SU-DHL-6 (cell line): ENCODE measurements at regions not wholly inside any gene's neighbourhood (a gene's known extent, or its start where the extent isn't known, plus 50 kb on each side); places are given as distances from the start of the nearest gene placed in this dataset.

Experiments used
- H2AFZ ChIP-seq: fragments of 200-600 bp; sonication (generic); 2 replicates; pipeline ENCODE4 v1.6.1; 2014; ENCODE audit warnings: low read depth, mild to moderate bottlenecking, moderate library complexity, mixed read lengths, antibody characterized with exemption, low read length; ENCODE audit not compliant: severe bottlenecking
- H3F3A ChIP-seq: fragments of 200-600 bp; shearing (Covaris generic); 2 replicates; pipeline ENCODE4 v1.6.0; 2016; ENCODE audit warnings: antibody characterized with exemption, mild to moderate bottlenecking; ENCODE audit not compliant: insufficient read depth
- H3K27ac ChIP-seq: fragments of 200-600 bp; sonication (generic); 2 replicates; pipeline ENCODE4 v1.5.1; 2016; ENCODE audit warnings: low read depth, mild to moderate bottlenecking, low read length, moderate library complexity, mixed read lengths
- H3K27me3 ChIP-seq: fragments of 200-600 bp; sonication (generic), shearing (Covaris generic); 2 replicates; pipeline ENCODE4 v1.6.0; 2014; ENCODE audit warnings: mild to moderate bottlenecking, low read length
- H3K36me3 ChIP-seq: fragments of 200-600 bp; sonication (generic); 2 replicates; pipeline ENCODE4 v1.6.1; 2014; ENCODE audit warnings: mild to moderate bottlenecking, low read length, mixed read lengths
- H3K4me2 ChIP-seq: fragments of 300-600, 200-600 bp; shearing (Covaris generic), sonication (generic); 2 replicates; pipeline ENCODE4 v1.6.0; 2014; ENCODE audit warnings: low read length, low read depth, mild to moderate bottlenecking; ENCODE audit not compliant: poor library complexity, severe bottlenecking
- H3K4me3 ChIP-seq: fragments of 200-600 bp; sonication (generic); 2 replicates; pipeline ENCODE4 v1.5.1; 2014; ENCODE audit warnings: antibody characterized with exemption, low read length, mild to moderate bottlenecking, mixed read lengths; ENCODE audit not compliant: insufficient read depth, poor library complexity, severe bottlenecking
- H3K79me2 ChIP-seq: fragments of 200-600 bp; sonication (generic); 2 replicates; pipeline ENCODE4 v1.6.1; 2014; ENCODE audit warnings: mild to moderate bottlenecking, low read length, moderate library complexity; ENCODE audit not compliant: insufficient read depth
- H3K9ac ChIP-seq: fragments of 200-600 bp; sonication (generic); 2 replicates; pipeline ENCODE4 v1.7.0; 2014; ENCODE audit warnings: mild to moderate bottlenecking, low read length
- H3K9me2 ChIP-seq: fragments of 200-600 bp; sonication (generic); replicated peaks from 2 replicates; pipeline ENCODE4 v1.6.1; 2014; ENCODE audit warnings: low read length; ENCODE audit not compliant: insufficient read depth
- H3K9me3 ChIP-seq: fragments of 200-600 bp; sonication (generic); 2 replicates; pipeline ENCODE4 v1.6.1; 2014; ENCODE audit warnings: low read length, mixed read lengths; ENCODE audit not compliant: insufficient read depth
- H4K20me1 ChIP-seq: fragments of 200-600 bp; sonication (generic); 2 replicates; pipeline ENCODE4 v1.6.1; 2014; ENCODE audit warnings: low read depth, mild to moderate bottlenecking, antibody characterized with exemption, low read length, moderate library complexity, mixed read lengths
- CTCF ChIP-seq: fragments of 200-600 bp; sonication (generic); IDR thresholded peaks from one replicate; pipeline ENCODE4 v1.5.1; 2017; ENCODE audit warnings: antibody characterized with exemption, mild to moderate bottlenecking, low read length, moderate library complexity; ENCODE audit not compliant: insufficient read depth, poor library complexity, severe bottlenecking
- EZH2phosphoT487 ChIP-seq: fragments of 200-600 bp; sonication (generic), shearing (Covaris generic); conservative IDR thresholded peaks from 2 replicates; pipeline ENCODE4 v1.6.1; 2018; ENCODE audit warnings: mild to moderate bottlenecking, antibody characterized with exemption, low read length, moderate library complexity, mixed read lengths

GRCh38 chr6:112434896-112435435 lies 87.8 kb downstream of the RFPL4B start:
- Histone ChIP-seq H3F3A (no peaks in the 10 kb centered on the region), H3K27ac (no peak overlapping the region)

GRCh38 chr6:112437058-112437457 lies 89.9 kb downstream of the RFPL4B start:
- no peaks in the 10 kb centered on the region for H3F3A ChIP-seq
- no peaks in the 10 kb centered on the region for H3K36me3 ChIP-seq
- H3K79me2 ChIP-seq: no peaks in the 10 kb centered on the region
- H3K4me2 ChIP-seq: no peak overlapping the region
- H3K9ac ChIP-seq: no peak overlapping the region
- H4K20me1 ChIP-seq: no peaks in the 10 kb centered on the region
- no peaks in the 10 kb centered on the region for H3K9me2 ChIP-seq
- H3K27ac ChIP-seq: no peak overlapping the region
- no peak for TF ChIP-seq EZH2phosphoT487
- no peak for TF ChIP-seq CTCF
- no peak overlapping the region for H2AFZ ChIP-seq
- H3K27me3 ChIP-seq: no peaks in the 10 kb centered on the region
- no peaks in the 10 kb centered on the region for H3K9me3 ChIP-seq
- no peak overlapping the region for H3K4me3 ChIP-seq

More at GRCh38 chr6:112434896-112435435, 87.8 kb downstream of the RFPL4B start:
- H3K4me2 ChIP-seq: no peak overlapping the region
- no peaks in the 10 kb centered on the region for H3K27me3 ChIP-seq
- H3K36me3 ChIP-seq: no peaks in the 10 kb centered on the region
- H3K9me3 ChIP-seq: no peaks in the 10 kb centered on the region
- TF ChIP-seq EZH2phosphoT487 (no peak), CTCF (no peak)
- no peak overlapping the region for H3K4me3 ChIP-seq
- no peak overlapping the region for H2AFZ ChIP-seq
- no peaks in the 10 kb centered on the region for H4K20me1 ChIP-seq
- no peak overlapping the region for H3K9ac ChIP-seq
- H3K79me2 ChIP-seq: no peaks in the 10 kb centered on the region
- H3K9me2 ChIP-seq: no peaks in the 10 kb centered on the region

- Histone ChIP-seq H3K9ac (no peak overlapping the region), H3K9me2 (no peaks in the 10 kb centered on the region), H3F3A (no peaks in the 10 kb centered on the region), H3K4me3 (no peak overlapping the region), H3K36me3 (no peaks in the 10 kb centered on the region), H2AFZ (no peak overlapping the region), H3K4me2 (no peak overlapping the region), H3K27me3 (no peaks in the 10 kb centered on the region), H4K20me1 (no peaks in the 10 kb centered on the region), H3K27ac (no peak overlapping the region), H3K9me3 (no peaks in the 10 kb centered on the region), H3K79me2 (no peaks in the 10 kb centered on the region)
- TF ChIP-seq CTCF (no peak), EZH2phosphoT487 (no peak)
Measured at GRCh38 chr6:112439010-112439409, 91.9 kb downstream of the RFPL4B start.
